Gastrocnemius medialis (tissue), 4 donors: ENCODE measurements at regions not wholly inside any gene's neighbourhood (a gene's known extent, or its start where the extent isn't known, plus 50 kb on each side); places are given as distances from the start of the nearest gene placed in this dataset.
A peak's percentile ranks its signal among the peaks of the same experiment; 100 is the strongest.

Experiments used
- ATAC-seq, 2 donors: fragments of 150-250 bp; one replicate each; pipeline ENCODE4 v1.9.1; 2016
- DNase-seq, 2 donors: peaks; one replicate each; pipeline ENCODE4 v3.0.0-alpha.2; 2019
- H3K27ac ChIP-seq, 4 donors: fragments of 200-600 bp; sonication (generic); 1 replicate in 1 of 4; 2 replicates in 3 of 4; pipeline ENCODE4 v1.5.1; 2016 to 2018; ENCODE audit warnings: mild to moderate bottlenecking in 2 of 4, moderate library complexity in 1 of 4
- H3K27me3 ChIP-seq, 3 donors: fragments of 200-600 bp; sonication (generic) in 2 of 3; 1 replicate in 1 of 3; 2 replicates in 2 of 3; pipeline versions ENCODE4 v1.5.1 to v1.6.0; 2016 to 2019; ENCODE audit warnings: mild to moderate bottlenecking in 1 of 3, moderate library complexity in 1 of 3
- H3K36me3 ChIP-seq, 2 donors: fragments of 200-600 bp; sonication (generic) in 1 of 2; one replicate each; pipeline ENCODE4 v1.5.1; 2017 to 2018
- H3K4me1 ChIP-seq, 2 donors: fragments of 200-600 bp; sonication (generic) in 1 of 2; one replicate each; pipeline ENCODE4 v1.5.1; 2016 to 2017; ENCODE audit warnings: mild to moderate bottlenecking in 2 of 2
- H3K4me3 ChIP-seq, 4 donors: fragments of 200-600 bp; sonication (generic) in 3 of 4; 1 replicate in 1 of 4; 2 replicates in 3 of 4; pipeline ENCODE4 v1.5.1; 2016 to 2019; ENCODE audit warnings: mild to moderate bottlenecking in 2 of 4
- H3K9me3 ChIP-seq, 3 donors: fragments of 200-600 bp; sonication (generic) in 2 of 3; 1 replicate in 1 of 3; 2 replicates in 2 of 3; pipeline ENCODE4 v1.5.1; 2016 to 2019
- CTCF ChIP-seq, 5 experiments: fragments of 450-650 bp in 3 of 5; fragments of 200-600 bp in 2 of 5; sonication (generic) in 2 of 5; IDR thresholded peaks in 4 of 5; conservative IDR thresholded peaks in 1 of 5; 1 replicate in 4 of 5; 2 replicates in 1 of 5; pipeline ENCODE4 v1.5.1; 2016 to 2019; ENCODE audit warnings: antibody characterized with exemption in 5 of 5, mild to moderate bottlenecking in 3 of 5, moderate library complexity in 3 of 5
- POLR2A ChIP-seq, 2 donors: fragments of 450-650 bp; IDR thresholded peaks; one replicate each; pipeline ENCODE4 v1.6.1; 2017; ENCODE audit warnings: antibody characterized with exemption in 2 of 2, mild to moderate bottlenecking in 2 of 2, moderate library complexity in 2 of 2
- in situ Hi-C, 4 donors: fragments of 200-750 bp; cut with MboI; loops; one replicate each; pipeline versions ENCODE4 v1.15.0 to v1.8.0; 2017; ENCODE audit warnings: low sequenced_read_pairs in 4 of 4
- intact Hi-C: fragments of 100-400 bp; cut with DNase I; formaldehyde crosslinking; loops from one replicate; pipeline ENCODE4 v1.15.1; 2023; ENCODE audit warnings: low total_unique reads

GRCh38 chr5:142532781-142533176 is 153.1 kb downstream of the FGF1 start:
- Histone ChIP-seq H3K9me3 (no peaks in the 10 kb centered on the region), H3K27ac (peak overlapping the region in 1 of 4 donors; percentile 47), H3K36me3 (no peaks in the 10 kb centered on the region), H3K4me1 (no peaks in the 10 kb centered on the region), H3K4me3 (no peak overlapping the region), H3K27me3 (no peaks in the 10 kb centered on the region)
- TF ChIP-seq CTCF (IDR thresholded peaks at IDR 0.05 in 4 of 5, conservative IDR thresholded peaks at IDR 0.05 in 1 of 5) (no peak), POLR2A (IDR thresholded peaks at IDR 0.05) (no peak)
- DNase-seq = no peak
- in situ Hi-C loops = no loop called here
- no peak for ATAC-seq
- intact Hi-C loops = no loop called here

- H3K4me3 ChIP-seq = no peak overlapping the region
- DNase-seq = no peak
- H3K36me3 ChIP-seq = no peaks in the 10 kb centered on the region
- TF ChIP-seq POLR2A (IDR thresholded peaks at IDR 0.05) (no peak), CTCF (IDR thresholded peaks at IDR 0.05 in 4 of 5, conservative IDR thresholded peaks at IDR 0.05 in 1 of 5) (no peak)
- H3K27ac ChIP-seq = peak overlapping the region in 1 of 4 donors; percentile 47
- intact Hi-C loops (no loop called here), in situ Hi-C loops (no loop called here)
- no peak for ATAC-seq
- no peaks in the 10 kb centered on the region for H3K27me3 ChIP-seq
- H3K4me1 ChIP-seq = no peaks in the 10 kb centered on the region
- no peaks in the 10 kb centered on the region for H3K9me3 ChIP-seq
These were observed 153.7 kb downstream of the FGF1 start for GRCh38 chr5:142531977-142532780.

- H3K4me1 ChIP-seq = no peaks in the 10 kb centered on the region
- H3K36me3 ChIP-seq = no peaks in the 10 kb centered on the region
- TF ChIP-seq POLR2A (IDR thresholded peaks at IDR 0.05) (no peak), CTCF (IDR thresholded peaks at IDR 0.05 in 4 of 5, conservative IDR thresholded peaks at IDR 0.05 in 1 of 5) (no peak)
- H3K9me3 ChIP-seq = no peaks in the 10 kb centered on the region
- in situ Hi-C loops (no loop called here), intact Hi-C loops (no loop called here)
- ATAC-seq = no peak
- no peak for DNase-seq
- H3K27me3 ChIP-seq = no peaks in the 10 kb centered on the region
- H3K4me3 ChIP-seq = no peak overlapping the region
- no peak overlapping the region for H3K27ac ChIP-seq
These were observed 155.0 kb downstream of the FGF1 start for GRCh38 chr5:142530904-142531303.

GRCh38 chr5:142529626-142530278 is 156.1 kb downstream of the FGF1 start:
- in situ Hi-C loops = no loop called here
- intact Hi-C loops = no loop called here
- H3K4me3 ChIP-seq = no peak overlapping the region
- H3K4me1 ChIP-seq = no peaks in the 10 kb centered on the region
- no peaks in the 10 kb centered on the region for H3K36me3 ChIP-seq
- ATAC-seq = no peak
- no peaks in the 10 kb centered on the region for H3K27me3 ChIP-seq
- H3K9me3 ChIP-seq = no peaks in the 10 kb centered on the region
- no peak overlapping the region for H3K27ac ChIP-seq
- DNase-seq = no peak
- TF ChIP-seq CTCF (IDR thresholded peaks at IDR 0.05 in 4 of 5, conservative IDR thresholded peaks at IDR 0.05 in 1 of 5) (no peak), POLR2A (IDR thresholded peaks at IDR 0.05) (no peak)
